Sigmoid colon (tissue), 4 donors: ENCODE measurements at regions not wholly inside any gene's neighbourhood (a gene's known extent, or its start where the extent isn't known, plus 50 kb on each side); places are given as distances from the start of the nearest gene placed in this dataset.

Experiments used
- EP300 ChIP-seq, 4 donors: sonication (generic); formaldehyde crosslinking; IDR thresholded peaks; one replicate each; pipeline ENCODE4 v1.6.1; 2017; ENCODE audit warnings: antibody characterized with exemption in 4 of 4
- POLR2A ChIP-seq, 2 donors: fragments of 450-650 bp; IDR thresholded peaks; one replicate each; pipeline ENCODE4 v1.6.1; 2016; ENCODE audit warnings: antibody characterized with exemption in 2 of 2, mild to moderate bottlenecking in 2 of 2, moderate library complexity in 2 of 2
- POLR2AphosphoS5 ChIP-seq, 4 donors: sonication (generic); formaldehyde crosslinking; IDR thresholded peaks; one replicate each; pipeline ENCODE4 v1.6.1; 2017; ENCODE audit warnings: antibody characterized with exemption in 4 of 4
- TF ChIP-seq, protein P1 (sequence below), 4 experiments: fragments of 450-650 bp in 3 of 4; fragments of 200-600 bp in 1 of 4; IDR thresholded peaks; one replicate each; pipeline ENCODE4 v1.5.1; 2016 to 2019; ENCODE audit warnings: antibody characterized with exemption in 4 of 4, mild to moderate bottlenecking in 3 of 4, moderate library complexity in 2 of 4

- TF ChIP-seq, protein P1, sequence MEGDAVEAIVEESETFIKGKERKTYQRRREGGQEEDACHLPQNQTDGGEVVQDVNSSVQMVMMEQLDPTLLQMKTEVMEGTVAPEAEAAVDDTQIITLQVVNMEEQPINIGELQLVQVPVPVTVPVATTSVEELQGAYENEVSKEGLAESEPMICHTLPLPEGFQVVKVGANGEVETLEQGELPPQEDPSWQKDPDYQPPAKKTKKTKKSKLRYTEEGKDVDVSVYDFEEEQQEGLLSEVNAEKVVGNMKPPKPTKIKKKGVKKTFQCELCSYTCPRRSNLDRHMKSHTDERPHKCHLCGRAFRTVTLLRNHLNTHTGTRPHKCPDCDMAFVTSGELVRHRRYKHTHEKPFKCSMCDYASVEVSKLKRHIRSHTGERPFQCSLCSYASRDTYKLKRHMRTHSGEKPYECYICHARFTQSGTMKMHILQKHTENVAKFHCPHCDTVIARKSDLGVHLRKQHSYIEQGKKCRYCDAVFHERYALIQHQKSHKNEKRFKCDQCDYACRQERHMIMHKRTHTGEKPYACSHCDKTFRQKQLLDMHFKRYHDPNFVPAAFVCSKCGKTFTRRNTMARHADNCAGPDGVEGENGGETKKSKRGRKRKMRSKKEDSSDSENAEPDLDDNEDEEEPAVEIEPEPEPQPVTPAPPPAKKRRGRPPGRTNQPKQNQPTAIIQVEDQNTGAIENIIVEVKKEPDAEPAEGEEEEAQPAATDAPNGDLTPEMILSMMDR (IDR thresholded peaks at IDR 0.05), result no peak
- TF ChIP-seq EP300 (IDR thresholded peaks at IDR 0.05) (no peak), POLR2A (IDR thresholded peaks at IDR 0.05) (no peak), POLR2AphosphoS5 (IDR thresholded peaks at IDR 0.05) (no peak)
Measured at GRCh38 chr7:15845868-15846267, 159.4 kb upstream of the MEOX2 start.
